Epithelial cell of proximal tubule (primary cell): ENCODE measurements at regions not wholly inside any gene's neighbourhood (a gene's known extent, or its start where the extent isn't known, plus 50 kb on each side); places are given as distances from the start of the nearest gene placed in this dataset.

Experiments
- DNase-seq: peaks from one replicate; pipeline ENCODE4 v3.0.0-alpha.2; 2011; ENCODE audit warnings: low read depth
- H3K4me3 ChIP-seq: 2 replicates; pipeline ENCODE4 v1.5.1; 2011; ENCODE audit warnings: low read depth, mild to moderate bottlenecking, low read length
- TF ChIP-seq, protein P1 (sequence below): conservative IDR thresholded peaks from 2 replicates; pipeline ENCODE4 v1.5.1; 2012; ENCODE audit warnings: low read depth, mild to moderate bottlenecking, low read length

DNA sequence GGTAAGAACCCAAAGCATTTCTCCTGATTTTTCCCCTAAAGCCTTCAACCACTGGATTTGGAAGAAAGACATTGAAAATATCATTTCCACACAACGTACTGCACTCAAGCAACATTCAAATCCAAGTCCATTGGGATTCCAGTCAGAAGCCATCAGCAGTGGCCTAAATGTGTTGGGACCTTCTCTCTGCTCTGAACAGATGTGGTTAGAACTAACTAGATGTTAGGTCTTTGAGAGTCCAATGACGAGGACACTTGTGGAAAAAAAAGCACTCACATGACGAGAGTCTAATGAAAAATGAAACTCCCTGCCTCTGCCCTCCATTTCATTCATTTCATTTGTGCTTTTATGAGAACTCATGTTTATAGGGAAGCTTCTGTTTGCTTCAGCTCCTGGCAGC lies 382.3 kb downstream of the SIPA1L2 start:
- DNase-seq: no peak
- H3K4me3 ChIP-seq: no peak overlapping the region
- TF ChIP-seq, protein P1, sequence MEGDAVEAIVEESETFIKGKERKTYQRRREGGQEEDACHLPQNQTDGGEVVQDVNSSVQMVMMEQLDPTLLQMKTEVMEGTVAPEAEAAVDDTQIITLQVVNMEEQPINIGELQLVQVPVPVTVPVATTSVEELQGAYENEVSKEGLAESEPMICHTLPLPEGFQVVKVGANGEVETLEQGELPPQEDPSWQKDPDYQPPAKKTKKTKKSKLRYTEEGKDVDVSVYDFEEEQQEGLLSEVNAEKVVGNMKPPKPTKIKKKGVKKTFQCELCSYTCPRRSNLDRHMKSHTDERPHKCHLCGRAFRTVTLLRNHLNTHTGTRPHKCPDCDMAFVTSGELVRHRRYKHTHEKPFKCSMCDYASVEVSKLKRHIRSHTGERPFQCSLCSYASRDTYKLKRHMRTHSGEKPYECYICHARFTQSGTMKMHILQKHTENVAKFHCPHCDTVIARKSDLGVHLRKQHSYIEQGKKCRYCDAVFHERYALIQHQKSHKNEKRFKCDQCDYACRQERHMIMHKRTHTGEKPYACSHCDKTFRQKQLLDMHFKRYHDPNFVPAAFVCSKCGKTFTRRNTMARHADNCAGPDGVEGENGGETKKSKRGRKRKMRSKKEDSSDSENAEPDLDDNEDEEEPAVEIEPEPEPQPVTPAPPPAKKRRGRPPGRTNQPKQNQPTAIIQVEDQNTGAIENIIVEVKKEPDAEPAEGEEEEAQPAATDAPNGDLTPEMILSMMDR: no peak

DNA sequence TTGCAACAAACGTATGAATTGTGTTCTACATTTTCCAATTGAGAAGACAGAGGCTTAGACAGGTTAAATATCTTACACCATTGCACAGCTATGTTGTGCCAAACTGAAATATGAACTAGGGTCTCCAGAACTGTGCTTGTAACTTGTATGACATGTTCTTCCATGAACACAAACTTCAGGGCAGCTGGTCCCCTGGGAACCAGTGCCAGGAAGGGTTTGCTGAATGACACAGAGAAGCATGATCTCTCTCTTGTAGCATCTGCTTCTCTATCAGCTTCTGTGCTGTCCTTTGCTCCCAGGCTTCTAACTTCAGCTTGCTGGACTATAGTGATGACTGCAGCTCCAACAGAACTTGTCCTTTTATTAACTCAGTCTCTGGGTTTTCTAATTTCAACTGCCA lies 385.5 kb downstream of the SIPA1L2 start:
- DNase-seq: no peak
- H3K4me3 ChIP-seq: no peak overlapping the region
- TF ChIP-seq, protein P1: no peak

DNA sequence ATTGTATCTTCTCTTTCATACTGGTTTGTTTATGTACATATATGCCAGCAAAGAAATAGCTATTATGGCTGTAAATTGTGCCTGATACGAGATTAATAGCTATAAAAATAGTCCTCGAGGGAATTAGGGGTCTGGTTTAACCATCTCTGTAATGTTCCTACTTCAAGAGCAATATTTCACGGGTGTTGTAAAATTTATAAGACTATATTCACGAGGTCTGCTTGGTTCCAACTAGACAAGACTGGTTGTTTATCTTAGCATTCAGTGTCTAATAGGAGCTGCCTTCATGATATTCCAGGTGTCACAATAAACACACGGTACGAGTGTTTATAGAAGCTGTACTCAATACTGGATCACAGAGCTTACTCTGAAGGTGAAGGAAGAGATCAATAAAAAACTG lies 389.9 kb downstream of the SIPA1L2 start:
- no peak overlapping the region for H3K4me3 ChIP-seq
- TF ChIP-seq, protein P1: no peak
- DNase-seq: no peak

DNA sequence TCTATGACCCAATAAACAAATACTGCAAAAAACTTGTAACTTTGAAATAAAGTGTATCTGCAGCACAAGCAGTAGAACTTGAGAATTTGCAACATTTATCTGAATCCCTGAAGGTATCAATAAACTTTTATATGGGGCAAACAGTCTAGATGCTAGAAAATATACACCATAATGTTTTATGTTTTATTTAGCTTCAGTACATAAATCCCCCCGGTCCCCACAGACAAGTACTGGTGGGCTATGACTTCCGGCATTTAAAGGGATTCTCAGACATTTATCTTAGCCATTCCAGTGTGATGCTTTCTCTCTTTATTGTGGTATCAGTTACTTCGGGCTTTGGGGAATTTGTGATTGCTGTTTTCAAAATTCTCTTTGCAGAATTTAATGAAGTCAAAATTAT lies 390.4 kb downstream of the SIPA1L2 start:
- no peak overlapping the region for H3K4me3 ChIP-seq
- TF ChIP-seq, protein P1: no peak
- no peak for DNase-seq

DNA sequence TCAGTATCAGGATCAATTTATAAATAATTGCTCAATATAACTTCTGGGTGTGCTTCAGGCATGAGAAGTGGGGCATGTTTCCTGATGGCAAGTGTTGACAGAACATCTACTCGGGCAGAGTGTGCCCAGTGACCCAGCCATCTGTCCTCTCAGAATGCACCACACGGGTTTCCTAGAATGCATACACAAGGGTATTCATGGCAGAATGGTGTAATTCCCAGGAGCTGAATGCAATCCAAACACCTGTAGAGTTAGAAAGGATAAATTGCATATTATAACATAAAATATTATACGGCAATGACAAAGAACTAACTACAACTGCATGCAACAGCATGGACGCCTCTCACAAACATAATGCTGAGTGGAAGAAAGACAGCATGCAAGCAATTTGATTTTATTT lies 391.9 kb downstream of the SIPA1L2 start:
- TF ChIP-seq, protein P1: no peak
- no peak for DNase-seq
- no peak overlapping the region for H3K4me3 ChIP-seq

DNA sequence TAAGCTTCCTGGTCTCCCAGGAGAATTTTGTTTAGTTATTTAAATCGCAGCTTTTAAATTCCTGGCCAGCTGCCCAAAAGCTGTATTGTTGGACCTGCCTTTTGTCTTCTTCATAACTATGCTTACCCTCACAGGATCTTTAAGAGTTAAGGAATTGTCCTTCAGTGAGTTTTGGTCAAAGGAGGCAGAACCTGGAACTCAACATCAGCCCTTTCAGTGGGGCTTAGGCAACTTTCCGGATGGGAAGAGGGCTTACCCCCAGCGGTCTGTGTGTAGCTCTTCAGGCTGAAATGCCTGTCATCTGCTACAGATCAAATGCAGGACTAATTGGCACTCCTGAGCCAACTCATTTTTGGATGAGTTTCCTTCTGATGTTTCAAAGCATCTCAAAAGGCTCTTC lies 402.6 kb downstream of the SIPA1L2 start:
- no peak overlapping the region for H3K4me3 ChIP-seq
- TF ChIP-seq, protein P1: no peak
- DNase-seq: no peak

DNA sequence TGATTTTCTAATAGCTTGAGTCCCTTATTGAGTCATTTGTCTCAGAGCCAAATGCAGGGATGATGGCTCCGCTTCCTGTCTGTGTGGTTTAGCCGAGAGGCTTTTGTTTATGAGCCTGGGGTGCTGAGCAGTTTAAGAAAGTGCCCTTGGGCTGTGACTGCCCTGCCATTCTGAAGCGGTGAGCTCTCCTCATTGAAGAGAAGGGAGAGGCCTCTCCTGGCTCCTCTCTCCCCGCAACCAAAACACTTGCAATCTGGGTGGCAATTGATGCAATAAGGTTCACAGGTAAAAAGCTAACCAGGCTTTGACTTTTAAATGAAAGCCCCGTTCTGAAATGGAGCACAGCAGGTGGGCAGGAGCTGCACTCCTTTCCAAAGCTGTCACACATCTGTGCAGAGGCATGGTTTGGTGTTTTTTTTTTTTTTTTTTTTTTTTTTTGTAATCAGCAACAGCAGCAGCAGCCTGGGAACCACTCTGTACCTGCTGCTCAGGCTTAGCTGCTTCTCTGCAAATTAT lies 403.7 kb downstream of the SIPA1L2 start:
- no peak for DNase-seq
- TF ChIP-seq, protein P1: no peak
- no peak overlapping the region for H3K4me3 ChIP-seq
